ENCODE measurements at regions not wholly inside any gene's neighbourhood (a gene's known extent, or its start where the extent isn't known, plus 50 kb on each side); places are given as distances from the start of the nearest gene placed in this dataset.

- Histone ChIP-seq H3K36me3 (ENCODE audit: insufficient read depth, low read length) (no peaks in the 10 kb centered on the region), H3K9me2 (ENCODE audit: insufficient read depth, low read length) (no peaks in the 10 kb centered on the region), H2AFZ (ENCODE audit: low read length) (no peak overlapping the region), H3K79me2 (ENCODE audit: insufficient read depth, low read depth, low read length) (no peaks in the 10 kb centered on the region), H3K4me2 (ENCODE audit: low read length) (no peak overlapping the region), H3K9me3 (ENCODE audit: low read length) (no peaks in the 10 kb centered on the region), H3K4me1 (ENCODE audit: insufficient read depth, low read length, poor library complexity, severe bottlenecking) (no peaks in the 10 kb centered on the region), H3K4me3 (ENCODE audit: low read depth, low read length, poor library complexity, severe bottlenecking) (no peak overlapping the region), H3K27ac (ENCODE audit: low read depth, low read length, poor library complexity, severe bottlenecking) (no peak overlapping the region), H4K20me1 (ENCODE audit: insufficient read depth, low read length) (no peaks in the 10 kb centered on the region)
- no peak for TF ChIP-seq EZH2phosphoT487 (IDR thresholded peaks at IDR 0.05; ENCODE audit: borderline replicate concordance, low read depth, low read length)
- no peak for TF ChIP-seq CTCF (conservative IDR thresholded peaks at IDR 0.05; ENCODE audit: low read length)
- intact Hi-C loops (cut with micrococcal nuclease; ENCODE audit: unreplicated experiment), result no loop called here
- CTCF ChIA-PET (ENCODE audit: unreplicated experiment), result no interaction called here
- DNase-seq (ENCODE audit: low spot score), result no peak
- no TSS peak for BruUV-seq (replicated peaks)
- POLR2A ChIA-PET, result interaction anchor here (1.4 kb wide), 1 partner anchor 8 kb away, joined by 4 read pairs; no protein-coding TSS in a partner anchor
These were observed 80.8 kb upstream of the CLNK start for GRCh38 chr4:10765386-10765785.

- CTCF ChIA-PET (ENCODE audit: unreplicated experiment), result no interaction called here
- POLR2A ChIA-PET, result no interaction called here
- intact Hi-C loops (cut with micrococcal nuclease; ENCODE audit: unreplicated experiment), result no loop called here
These were observed 78.0 kb upstream of the CLNK start for GRCh38 chr4:10762561-10762960.

GRCh38 chr4:10761903-10762302 lies 77.3 kb upstream of the CLNK start:
- H3K4me1 ChIP-seq (ENCODE audit: insufficient read depth, low read length, poor library complexity, severe bottlenecking), result no peaks in the 10 kb centered on the region
- H3K9me3 ChIP-seq (ENCODE audit: low read length), result no peaks in the 10 kb centered on the region
- no peak overlapping the region for H2AFZ ChIP-seq (ENCODE audit: low read length)
- no TSS peak for BruUV-seq (replicated peaks)
- no peaks in the 10 kb centered on the region for H3K79me2 ChIP-seq (ENCODE audit: insufficient read depth, low read depth, low read length)
- intact Hi-C loops (cut with micrococcal nuclease; ENCODE audit: unreplicated experiment), result no loop called here
- no peak overlapping the region for H3K27ac ChIP-seq (ENCODE audit: low read depth, low read length, poor library complexity, severe bottlenecking)
- no peak for DNase-seq (ENCODE audit: low spot score)
- no peaks in the 10 kb centered on the region for H3K9me2 ChIP-seq (ENCODE audit: insufficient read depth, low read length)
- H3K4me3 ChIP-seq (ENCODE audit: low read depth, low read length, poor library complexity, severe bottlenecking), result no peak overlapping the region
- ChIA-PET POLR2A (no interaction called here), CTCF (ENCODE audit: unreplicated experiment) (no interaction called here)
- H3K4me2 ChIP-seq (ENCODE audit: low read length), result no peak overlapping the region
- no peaks in the 10 kb centered on the region for H3K36me3 ChIP-seq (ENCODE audit: insufficient read depth, low read length)
- H4K20me1 ChIP-seq (ENCODE audit: insufficient read depth, low read length), result no peaks in the 10 kb centered on the region
- TF ChIP-seq CTCF (conservative IDR thresholded peaks at IDR 0.05; ENCODE audit: low read length), result no peak
- no peak for TF ChIP-seq EZH2phosphoT487 (IDR thresholded peaks at IDR 0.05; ENCODE audit: borderline replicate concordance, low read depth, low read length)

More at GRCh38 chr4:10762561-10762960, 78.0 kb upstream of the CLNK start:
- DNase-seq (ENCODE audit: low spot score), result no peak
- H4K20me1 ChIP-seq (ENCODE audit: insufficient read depth, low read length), result no peaks in the 10 kb centered on the region
- H2AFZ ChIP-seq (ENCODE audit: low read length), result no peak overlapping the region
- H3K4me2 ChIP-seq (ENCODE audit: low read length), result no peak overlapping the region
- H3K79me2 ChIP-seq (ENCODE audit: insufficient read depth, low read depth, low read length), result no peaks in the 10 kb centered on the region
- BruUV-seq (replicated peaks), result no TSS peak
- no peak overlapping the region for H3K27ac ChIP-seq (ENCODE audit: low read depth, low read length, poor library complexity, severe bottlenecking)
- no peak overlapping the region for H3K4me3 ChIP-seq (ENCODE audit: low read depth, low read length, poor library complexity, severe bottlenecking)
- H3K9me3 ChIP-seq (ENCODE audit: low read length), result no peaks in the 10 kb centered on the region
- TF ChIP-seq EZH2phosphoT487 (IDR thresholded peaks at IDR 0.05; ENCODE audit: borderline replicate concordance, low read depth, low read length) (no peak), CTCF (conservative IDR thresholded peaks at IDR 0.05; ENCODE audit: low read length) (no peak)
- no peaks in the 10 kb centered on the region for H3K36me3 ChIP-seq (ENCODE audit: insufficient read depth, low read length)
- no peaks in the 10 kb centered on the region for H3K4me1 ChIP-seq (ENCODE audit: insufficient read depth, low read length, poor library complexity, severe bottlenecking)
- H3K9me2 ChIP-seq (ENCODE audit: insufficient read depth, low read length), result no peaks in the 10 kb centered on the region
